Progenitor cell of endocrine pancreas (in vitro differentiated cells): ENCODE measurements at regions not wholly inside any gene's neighbourhood (a gene's known extent, or its start where the extent isn't known, plus 50 kb on each side); places are given as distances from the start of the nearest gene placed in this dataset.

Experiments
- DNase-seq: peaks from one replicate; pipeline ENCODE4 v3.0.0; 2021; ENCODE audit warnings: low spot score; ENCODE audit not compliant: unreplicated experiment
- H3K27ac Mint-ChIP-seq: 2 replicates; pipeline ENCODE4 v1.8.0; 2021; ENCODE audit warnings: mild to moderate bottlenecking, moderate library complexity, mixed read lengths
- H3K27me3 Mint-ChIP-seq: 2 replicates; pipeline ENCODE4 v1.8.0; 2021; ENCODE audit warnings: mixed read lengths
- H3K36me3 Mint-ChIP-seq: 2 replicates; pipeline ENCODE4 v1.8.0; 2022; ENCODE audit warnings: mixed read lengths; ENCODE audit not compliant: insufficient read depth
- H3K4me1 Mint-ChIP-seq: 2 replicates; pipeline ENCODE4 v1.8.0; 2021; ENCODE audit warnings: low read depth, mixed read lengths
- H3K4me3 Mint-ChIP-seq: 2 replicates; pipeline ENCODE4 v1.8.0; 2021; ENCODE audit warnings: low read depth, mild to moderate bottlenecking, moderate library complexity, mixed read lengths
- H3K9me3 Mint-ChIP-seq: 2 replicates; pipeline ENCODE4 v1.8.0; 2021; ENCODE audit warnings: low read depth, mixed read lengths
- CTCF ChIP-seq: fragments of 200-600 bp; sonication (generic); IDR thresholded peaks from one replicate; pipeline ENCODE4 v1.5.0; 2021; ENCODE audit warnings: antibody characterized with exemption, mild to moderate bottlenecking; ENCODE audit not compliant: unreplicated experiment

- Mint-ChIP-seq H3K4me1 (peaks cover 2% of the 10 kb centered on the region), H3K9me3 (no peaks in the 10 kb centered on the region), H3K4me3 (no peak overlapping the region), H3K36me3 (no peaks in the 10 kb centered on the region), H3K27ac (no peak overlapping the region), H3K27me3 (peaks cover 55% of the 10 kb centered on the region)
- no peak for TF ChIP-seq CTCF
- DNase-seq: no peak
Observed at GRCh38 chr15:69881302-69881670, 216.4 kb downstream of the TLE3 start.

DNA sequence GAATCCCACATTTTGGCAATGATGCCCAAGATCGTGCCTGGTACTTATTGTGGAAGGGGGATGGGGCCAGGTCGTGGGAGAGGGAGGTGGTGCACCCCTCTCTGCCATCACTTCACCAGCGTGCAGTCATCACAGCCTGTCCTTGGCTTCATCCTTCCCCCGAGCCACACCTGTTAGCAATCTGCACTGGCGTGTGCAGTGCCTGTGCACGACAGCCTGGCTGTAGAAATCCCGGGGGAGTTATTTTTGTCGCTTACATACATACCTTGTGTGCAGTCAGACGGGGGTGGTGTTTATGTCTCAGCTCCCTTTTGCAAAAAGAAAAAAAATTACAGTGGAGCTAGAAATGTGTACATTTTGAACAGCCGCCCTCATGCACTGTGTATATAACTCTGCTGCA, 216.0 kb downstream of the TLE3 start:
- H3K9me3 Mint-ChIP-seq: no peaks in the 10 kb centered on the region
- H3K4me1 Mint-ChIP-seq: peaks cover 2% of the 10 kb centered on the region
- no peak for TF ChIP-seq CTCF
- H3K27ac Mint-ChIP-seq: no peak overlapping the region
- no peak for DNase-seq
- H3K4me3 Mint-ChIP-seq: no peak overlapping the region
- no peaks in the 10 kb centered on the region for H3K36me3 Mint-ChIP-seq
- H3K27me3 Mint-ChIP-seq: peaks cover 55% of the 10 kb centered on the region

DNA sequence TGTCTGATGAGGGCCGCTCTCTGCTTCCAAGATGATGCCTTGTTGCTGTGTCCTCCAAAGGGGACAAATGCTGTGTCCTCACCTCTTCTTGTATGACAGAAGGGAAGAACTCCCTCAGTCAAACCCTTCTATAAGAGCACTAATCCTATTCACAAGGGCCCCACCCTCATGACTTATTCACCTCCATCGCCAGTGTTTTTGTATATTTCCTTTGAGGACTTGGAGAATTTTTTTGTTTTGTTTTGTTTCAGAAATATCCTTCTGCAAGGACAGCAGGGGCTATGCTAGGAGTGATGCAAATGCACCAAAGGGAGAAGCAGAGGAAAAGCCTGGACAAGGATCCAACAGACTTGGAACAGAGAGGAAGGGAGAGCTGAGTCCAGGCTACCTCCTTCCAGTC, 214.4 kb downstream of the TLE3 start:
- DNase-seq: no peak
- H3K36me3 Mint-ChIP-seq: no peaks in the 10 kb centered on the region
- no peak overlapping the region for H3K4me3 Mint-ChIP-seq
- H3K4me1 Mint-ChIP-seq: peaks cover 2% of the 10 kb centered on the region
- H3K9me3 Mint-ChIP-seq: no peaks in the 10 kb centered on the region
- H3K27me3 Mint-ChIP-seq: peaks cover 62% of the 10 kb centered on the region
- no peak for TF ChIP-seq CTCF
- no peak overlapping the region for H3K27ac Mint-ChIP-seq

- Mint-ChIP-seq H3K27me3 (peaks cover 68% of the 10 kb centered on the region), H3K4me3 (no peak overlapping the region), H3K9me3 (no peaks in the 10 kb centered on the region), H3K4me1 (peaks cover 2% of the 10 kb centered on the region), H3K27ac (no peak overlapping the region), H3K36me3 (no peaks in the 10 kb centered on the region)
- TF ChIP-seq CTCF: no peak
- no peak for DNase-seq
Observed at GRCh38 chr15:69885173-69885955, 212.4 kb downstream of the TLE3 start.

GRCh38 chr15:69887009-69887408, 210.7 kb downstream of the TLE3 start:
- no peaks in the 10 kb centered on the region for H3K36me3 Mint-ChIP-seq
- DNase-seq: no peak
- no peak overlapping the region for H3K27ac Mint-ChIP-seq
- no peak for TF ChIP-seq CTCF
- H3K4me1 Mint-ChIP-seq: peaks cover 2% of the 10 kb centered on the region
- H3K4me3 Mint-ChIP-seq: no peak overlapping the region
- H3K9me3 Mint-ChIP-seq: no peaks in the 10 kb centered on the region
- peaks cover 73% of the 10 kb centered on the region for H3K27me3 Mint-ChIP-seq
